Rectal smooth muscle tissue (tissue), 1 donor: ENCODE measurements at regions not wholly inside any gene's neighbourhood (a gene's known extent, or its start where the extent isn't known, plus 50 kb on each side); places are given as distances from the start of the nearest gene placed in this dataset.

ENCODE experiments used
- H3K27ac ChIP-seq: one replicate; pipeline ENCODE4 v1.7.0; 2013; ENCODE audit warnings: low read depth, low read length, inconsistent platforms
- H3K27me3 ChIP-seq: one replicate; pipeline ENCODE4 v1.7.0; 2013; ENCODE audit warnings: low read length; ENCODE audit not compliant: control insufficient read depth, insufficient read depth
- H3K36me3 ChIP-seq: one replicate; pipeline ENCODE4 v1.7.0; 2013; ENCODE audit warnings: low read length; ENCODE audit not compliant: control insufficient read depth, insufficient read depth
- H3K4me1 ChIP-seq: one replicate; pipeline ENCODE4 v1.7.0; 2013; ENCODE audit warnings: low read length; ENCODE audit not compliant: control insufficient read depth, insufficient read depth
- H3K4me3 ChIP-seq: one replicate; pipeline ENCODE4 v1.7.0; 2013; ENCODE audit warnings: low read length
- H3K9ac ChIP-seq: one replicate; pipeline ENCODE4 v1.7.0; 2013; ENCODE audit warnings: low read length

GRCh38 chr2:18122544-18123210, 244.2 kb downstream of the KCNS3 start:
- H3K4me3 ChIP-seq: no peak overlapping the region
- no peak overlapping the region for H3K9ac ChIP-seq
- no peaks in the 10 kb centered on the region for H3K27me3 ChIP-seq
- H3K27ac ChIP-seq: no peak overlapping the region
- H3K4me1 ChIP-seq: no peaks in the 10 kb centered on the region
- no peaks in the 10 kb centered on the region for H3K36me3 ChIP-seq

GRCh38 chr2:18119883-18120282, 241.4 kb downstream of the KCNS3 start:
- H3K27ac ChIP-seq: no peak overlapping the region
- no peaks in the 10 kb centered on the region for H3K4me1 ChIP-seq
- no peaks in the 10 kb centered on the region for H3K27me3 ChIP-seq
- no peak overlapping the region for H3K4me3 ChIP-seq
- H3K36me3 ChIP-seq: no peaks in the 10 kb centered on the region
- H3K9ac ChIP-seq: no peak overlapping the region

GRCh38 chr2:18118703-18119102, 240.2 kb downstream of the KCNS3 start:
- Histone ChIP-seq H3K27me3 (no peaks in the 10 kb centered on the region), H3K9ac (no peak overlapping the region), H3K4me1 (no peaks in the 10 kb centered on the region), H3K4me3 (no peak overlapping the region), H3K36me3 (no peaks in the 10 kb centered on the region), H3K27ac (no peak overlapping the region)

- no peak overlapping the region for H3K27ac ChIP-seq
- H3K9ac ChIP-seq: no peak overlapping the region
- no peaks in the 10 kb centered on the region for H3K36me3 ChIP-seq
- H3K27me3 ChIP-seq: no peaks in the 10 kb centered on the region
- no peaks in the 10 kb centered on the region for H3K4me1 ChIP-seq
- H3K4me3 ChIP-seq: no peak overlapping the region
These were observed 239.1 kb downstream of the KCNS3 start for GRCh38 chr2:18117592-18117991.

- Histone ChIP-seq H3K9ac (no peak overlapping the region), H3K4me3 (no peak overlapping the region), H3K36me3 (no peaks in the 10 kb centered on the region), H3K4me1 (no peaks in the 10 kb centered on the region), H3K27me3 (no peaks in the 10 kb centered on the region), H3K27ac (no peak overlapping the region)
These were observed 231.8 kb downstream of the KCNS3 start for GRCh38 chr2:18110222-18110621.

- Histone ChIP-seq H3K9ac (no peak overlapping the region), H3K27me3 (no peaks in the 10 kb centered on the region), H3K36me3 (no peaks in the 10 kb centered on the region), H3K27ac (no peak overlapping the region), H3K4me1 (no peaks in the 10 kb centered on the region), H3K4me3 (no peak overlapping the region)
These were observed 228.4 kb downstream of the KCNS3 start for GRCh38 chr2:18106841-18107240.

- Histone ChIP-seq H3K4me3 (no peak overlapping the region), H3K27ac (no peak overlapping the region), H3K9ac (no peak overlapping the region), H3K36me3 (no peaks in the 10 kb centered on the region), H3K27me3 (no peaks in the 10 kb centered on the region), H3K4me1 (no peaks in the 10 kb centered on the region)
These were observed 227.5 kb downstream of the KCNS3 start for GRCh38 chr2:18105929-18106328.

- no peaks in the 10 kb centered on the region for H3K4me1 ChIP-seq
- no peaks in the 10 kb centered on the region for H3K36me3 ChIP-seq
- no peaks in the 10 kb centered on the region for H3K27me3 ChIP-seq
- H3K27ac ChIP-seq: no peak overlapping the region
- H3K9ac ChIP-seq: no peak overlapping the region
- no peak overlapping the region for H3K4me3 ChIP-seq
These were observed 226.2 kb downstream of the KCNS3 start for GRCh38 chr2:18104595-18105224.

GRCh38 chr2:18096836-18097405, 218.5 kb downstream of the KCNS3 start:
- Histone ChIP-seq H3K9ac (no peak overlapping the region), H3K27me3 (no peaks in the 10 kb centered on the region), H3K4me3 (no peak overlapping the region), H3K36me3 (no peaks in the 10 kb centered on the region), H3K4me1 (no peaks in the 10 kb centered on the region), H3K27ac (no peak overlapping the region)

GRCh38 chr2:18094277-18094676, 215.8 kb downstream of the KCNS3 start:
- Histone ChIP-seq H3K27me3 (no peaks in the 10 kb centered on the region), H3K9ac (no peak overlapping the region), H3K27ac (no peak overlapping the region)

GRCh38 chr2:18093196-18093595, 214.7 kb downstream of the KCNS3 start:
- H3K9ac ChIP-seq: no peak overlapping the region
- H3K4me3 ChIP-seq: no peak overlapping the region
- no peak overlapping the region for H3K27ac ChIP-seq
- H3K4me1 ChIP-seq: no peaks in the 10 kb centered on the region
- H3K27me3 ChIP-seq: no peaks in the 10 kb centered on the region
- no peaks in the 10 kb centered on the region for H3K36me3 ChIP-seq

More at GRCh38 chr2:18094277-18094676, 215.8 kb downstream of the KCNS3 start:
- H3K36me3 ChIP-seq: no peaks in the 10 kb centered on the region
- H3K4me1 ChIP-seq: no peaks in the 10 kb centered on the region
- no peak overlapping the region for H3K4me3 ChIP-seq

- H3K27ac ChIP-seq: no peak overlapping the region
- H3K27me3 ChIP-seq: no peaks in the 10 kb centered on the region
These were observed 214.3 kb downstream of the KCNS3 start for GRCh38 chr2:18092760-18093159.

GRCh38 chr2:18085593-18085992, 207.1 kb downstream of the KCNS3 start:
- no peak overlapping the region for H3K4me3 ChIP-seq
- no peaks in the 10 kb centered on the region for H3K36me3 ChIP-seq
- H3K27me3 ChIP-seq: no peaks in the 10 kb centered on the region
- H3K27ac ChIP-seq: no peak overlapping the region
- H3K9ac ChIP-seq: no peak overlapping the region
- no peaks in the 10 kb centered on the region for H3K4me1 ChIP-seq

More at GRCh38 chr2:18092760-18093159, 214.3 kb downstream of the KCNS3 start:
- Histone ChIP-seq H3K9ac (no peak overlapping the region), H3K4me3 (no peak overlapping the region), H3K36me3 (no peaks in the 10 kb centered on the region), H3K4me1 (no peaks in the 10 kb centered on the region)
